ENCODE measurements at regions not wholly inside any gene's neighbourhood (a gene's known extent, or its start where the extent isn't known, plus 50 kb on each side); places are given as distances from the start of the nearest gene placed in this dataset.

DNA sequence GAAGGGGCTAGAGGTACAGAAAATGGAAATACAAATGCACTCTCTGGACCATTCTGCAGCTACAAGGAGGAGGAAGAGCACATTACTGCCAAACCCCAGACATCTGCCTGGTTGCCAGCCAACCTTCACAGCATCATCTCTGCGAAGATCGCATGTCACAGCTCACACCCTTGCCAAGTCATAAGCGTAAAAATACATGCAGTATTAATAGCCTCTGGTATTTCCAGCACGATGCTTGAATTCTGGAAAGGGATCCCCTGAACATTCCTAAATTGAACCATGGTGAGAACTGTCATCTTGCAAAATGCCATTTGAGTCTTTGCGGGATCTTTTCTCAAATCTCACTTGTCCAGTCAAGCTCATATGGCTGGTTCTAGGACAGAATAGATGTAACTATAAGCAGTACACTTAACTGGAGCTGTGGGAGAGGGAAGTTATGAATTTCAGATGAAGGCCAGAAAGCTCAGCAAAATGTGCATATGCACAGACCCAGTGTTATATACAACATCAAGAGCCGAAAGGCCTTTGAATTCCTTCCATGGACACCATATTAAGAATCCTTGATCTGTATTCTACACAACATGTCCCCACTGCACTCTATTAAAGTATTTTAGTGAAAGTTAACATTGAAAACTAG lies 211.6 kb downstream of the DUSP6 start:
- no peak overlapping the region for H2AFZ ChIP-seq (ENCODE audit: insufficient read depth, low read depth, low read length, poor library complexity, severe bottlenecking)
- Mint-ChIP-seq H3K36me3 (no peaks in the 10 kb centered on the region), H3K27me3 (ENCODE audit: low read depth in 3 of 3) (no peaks in the 10 kb centered on the region), H3K4me1 (peaks cover 15% of the 10 kb centered on the region), H3K4me3 (no peak overlapping the region), H3K27ac (no peak overlapping the region), H3K9me3 (peaks cover 0 to 2% (median 0%) of the 10 kb centered on the region in 7 donors)
- H3K27ac ChIP-seq (ENCODE audit: low read depth in 1 of 2, low read length in 2 of 2): no peak overlapping the region
- WGBS (ENCODE audit: insufficient coverage): 98% methylated on average over 4 of the region's 6 CpGs
- no peaks in the 10 kb centered on the region for H3K9me3 ChIP-seq (replicated peaks in 1 of 2; ENCODE audit: control insufficient read depth in 1 of 2, insufficient read depth in 1 of 2, low read length in 2 of 2)
- intact Hi-C loops (cut with micrococcal nuclease): loop anchor here in 1 of 2 donors (10.0 kb wide), 1 partner anchor 54 kb away; no protein-coding TSS in a partner anchor
- peaks cover 6 to 8% of the 10 kb centered on the region in 2 donors for H3K4me1 ChIP-seq (ENCODE audit: control insufficient read depth in 1 of 2, insufficient read depth in 2 of 2, low read length in 2 of 2)
- H4K20me1 ChIP-seq (ENCODE audit: insufficient read depth, low read length): no peaks in the 10 kb centered on the region
- no peak overlapping the region for H3K9ac ChIP-seq (ENCODE audit: insufficient read depth, low read length, poor library complexity, severe bottlenecking)
- no peak overlapping the region for H3K4me2 ChIP-seq (replicated peaks; ENCODE audit: extremely low read depth, low read length, poor library complexity, severe bottlenecking)
- no peaks in the 10 kb centered on the region for H3K27me3 ChIP-seq (ENCODE audit: control insufficient read depth in 2 of 2, insufficient read depth in 2 of 2, low read length in 2 of 2)
- no peak overlapping the region for H3K4me3 ChIP-seq (replicated peaks in 1 of 3; ENCODE audit: low read depth in 2 of 3, low read length in 3 of 3)
- TF ChIP-seq, protein P1, sequence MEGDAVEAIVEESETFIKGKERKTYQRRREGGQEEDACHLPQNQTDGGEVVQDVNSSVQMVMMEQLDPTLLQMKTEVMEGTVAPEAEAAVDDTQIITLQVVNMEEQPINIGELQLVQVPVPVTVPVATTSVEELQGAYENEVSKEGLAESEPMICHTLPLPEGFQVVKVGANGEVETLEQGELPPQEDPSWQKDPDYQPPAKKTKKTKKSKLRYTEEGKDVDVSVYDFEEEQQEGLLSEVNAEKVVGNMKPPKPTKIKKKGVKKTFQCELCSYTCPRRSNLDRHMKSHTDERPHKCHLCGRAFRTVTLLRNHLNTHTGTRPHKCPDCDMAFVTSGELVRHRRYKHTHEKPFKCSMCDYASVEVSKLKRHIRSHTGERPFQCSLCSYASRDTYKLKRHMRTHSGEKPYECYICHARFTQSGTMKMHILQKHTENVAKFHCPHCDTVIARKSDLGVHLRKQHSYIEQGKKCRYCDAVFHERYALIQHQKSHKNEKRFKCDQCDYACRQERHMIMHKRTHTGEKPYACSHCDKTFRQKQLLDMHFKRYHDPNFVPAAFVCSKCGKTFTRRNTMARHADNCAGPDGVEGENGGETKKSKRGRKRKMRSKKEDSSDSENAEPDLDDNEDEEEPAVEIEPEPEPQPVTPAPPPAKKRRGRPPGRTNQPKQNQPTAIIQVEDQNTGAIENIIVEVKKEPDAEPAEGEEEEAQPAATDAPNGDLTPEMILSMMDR (IDR thresholded peaks at IDR 0.05): no peak
- DNase-seq: no peak
- no peaks in the 10 kb centered on the region for H3K79me2 ChIP-seq (ENCODE audit: insufficient read depth, low read length)
- H3K36me3 ChIP-seq (replicated peaks in 1 of 2; ENCODE audit: control insufficient read depth in 1 of 2, insufficient read depth in 2 of 2, low read length in 2 of 2): no peaks in the 10 kb centered on the region

DNA sequence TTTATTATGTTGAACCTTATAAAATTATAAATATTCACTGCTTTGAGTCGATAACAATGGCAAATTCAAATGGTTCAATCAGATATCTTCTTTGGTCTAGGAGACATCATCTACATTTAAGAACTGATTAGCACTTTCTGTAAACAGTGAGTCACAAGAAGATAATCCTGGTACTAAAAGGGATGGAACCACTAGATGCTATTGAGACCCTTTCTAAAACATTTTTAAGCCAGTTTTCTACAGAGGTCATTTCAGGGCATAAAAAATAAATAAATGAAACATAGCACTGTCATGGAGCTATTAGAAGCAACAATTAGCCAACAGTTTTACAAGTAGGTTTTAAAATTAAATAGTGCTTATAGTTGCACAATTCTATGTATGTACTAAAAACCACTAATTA lies 212.2 kb downstream of the DUSP6 start:
- Histone ChIP-seq H4K20me1 (ENCODE audit: insufficient read depth, low read length) (no peaks in the 10 kb centered on the region), H3K27ac (ENCODE audit: low read depth in 1 of 2, low read length in 2 of 2) (no peak overlapping the region), H2AFZ (ENCODE audit: insufficient read depth, low read depth, low read length, poor library complexity, severe bottlenecking) (no peak overlapping the region), H3K27me3 (ENCODE audit: control insufficient read depth in 2 of 2, insufficient read depth in 2 of 2, low read length in 2 of 2) (no peaks in the 10 kb centered on the region), H3K79me2 (ENCODE audit: insufficient read depth, low read length) (no peaks in the 10 kb centered on the region), H3K4me1 (ENCODE audit: control insufficient read depth in 1 of 2, insufficient read depth in 2 of 2, low read length in 2 of 2) (peaks cover 7 to 9% of the 10 kb centered on the region in 2 donors), H3K36me3 (replicated peaks in 1 of 2; ENCODE audit: control insufficient read depth in 1 of 2, insufficient read depth in 2 of 2, low read length in 2 of 2) (no peaks in the 10 kb centered on the region), H3K9me3 (replicated peaks in 1 of 2; ENCODE audit: control insufficient read depth in 1 of 2, insufficient read depth in 1 of 2, low read length in 2 of 2) (no peaks in the 10 kb centered on the region), H3K4me2 (replicated peaks; ENCODE audit: extremely low read depth, low read length, poor library complexity, severe bottlenecking) (no peak overlapping the region), H3K9ac (ENCODE audit: insufficient read depth, low read length, poor library complexity, severe bottlenecking) (no peak overlapping the region), H3K4me3 (replicated peaks in 1 of 3; ENCODE audit: low read depth in 2 of 3, low read length in 3 of 3) (no peak overlapping the region)
- Mint-ChIP-seq H3K27me3 (ENCODE audit: low read depth in 3 of 3) (no peaks in the 10 kb centered on the region), H3K27ac (no peak overlapping the region), H3K4me3 (no peak overlapping the region), H3K9me3 (peaks cover 0 to 2% (median 0%) of the 10 kb centered on the region in 7 donors), H3K4me1 (peaks cover 15% of the 10 kb centered on the region), H3K36me3 (no peaks in the 10 kb centered on the region)
- intact Hi-C loops (cut with micrococcal nuclease): loop anchor here in 1 of 2 donors (10.0 kb wide), 1 partner anchor 55 kb away; no protein-coding TSS in a partner anchor
- TF ChIP-seq, protein P1 (IDR thresholded peaks at IDR 0.05): no peak
- WGBS (ENCODE audit: insufficient coverage): no CpG with 5 or more reads among the region's 1 CpG
- DNase-seq: no peak

Measured in CD14-positive monocyte (primary cell).